MV-4-11 (cell line): ENCODE measurements at regions not wholly inside any gene's neighbourhood (a gene's known extent, or its start where the extent isn't known, plus 50 kb on each side); places are given as distances from the start of the nearest gene placed in this dataset.

Experiments
- DNase-seq: peaks from one replicate; lab custom pipeline; 2025; lab: John Stamatoyannopoulos, UW

GRCh38 chr5:38719403-38719802, 126.4 kb upstream of the OSMR start:
- DNase-seq: no peak

- no peak for DNase-seq
These were observed 125.9 kb upstream of the OSMR start for GRCh38 chr5:38719916-38720315.

DNA sequence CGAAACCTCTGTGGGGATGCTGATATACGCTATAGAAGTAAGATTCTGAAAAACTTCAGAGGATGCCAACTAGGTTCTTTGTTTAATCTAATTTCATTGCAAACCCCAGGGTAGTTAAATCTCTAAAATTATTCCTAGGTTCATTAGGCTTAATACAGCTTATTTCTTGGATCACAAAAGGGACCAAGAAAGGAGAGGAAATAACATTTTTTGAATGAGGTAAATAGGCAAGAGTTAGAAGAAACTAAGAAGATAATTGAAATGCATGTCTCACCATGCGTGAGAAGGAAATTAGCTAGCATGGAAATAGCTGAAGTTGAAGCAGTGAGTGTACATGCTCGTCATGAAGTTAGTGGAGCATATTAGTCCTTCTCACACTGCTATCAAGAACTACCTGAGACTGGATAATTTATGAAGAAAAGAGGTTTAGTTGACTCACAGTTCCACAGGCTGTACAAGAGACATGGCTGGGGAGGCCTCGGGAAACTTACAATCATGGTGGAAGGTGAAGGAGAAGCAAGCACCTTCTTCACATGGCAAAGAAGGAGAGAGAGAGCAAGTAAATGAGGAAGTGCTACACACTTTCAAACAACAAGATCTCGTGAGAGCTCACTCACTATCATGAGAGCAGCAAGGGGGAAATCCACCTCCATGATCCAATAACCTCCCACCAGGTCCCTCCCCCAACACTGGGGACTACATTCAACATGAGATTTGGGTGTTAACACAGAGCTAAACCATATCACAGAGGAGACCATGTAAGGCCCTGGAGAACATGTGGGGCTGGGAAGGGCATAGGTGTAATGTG, 125.1 kb upstream of the OSMR start:
- no peak for DNase-seq

GRCh38 chr5:38722918-38723317, 122.9 kb upstream of the OSMR start:
- no peak for DNase-seq

- DNase-seq: no peak
These were observed 122.4 kb upstream of the OSMR start for GRCh38 chr5:38723426-38723825.

GRCh38 chr5:38724301-38725030, 121.3 kb upstream of the OSMR start:
- no peak for DNase-seq

DNA sequence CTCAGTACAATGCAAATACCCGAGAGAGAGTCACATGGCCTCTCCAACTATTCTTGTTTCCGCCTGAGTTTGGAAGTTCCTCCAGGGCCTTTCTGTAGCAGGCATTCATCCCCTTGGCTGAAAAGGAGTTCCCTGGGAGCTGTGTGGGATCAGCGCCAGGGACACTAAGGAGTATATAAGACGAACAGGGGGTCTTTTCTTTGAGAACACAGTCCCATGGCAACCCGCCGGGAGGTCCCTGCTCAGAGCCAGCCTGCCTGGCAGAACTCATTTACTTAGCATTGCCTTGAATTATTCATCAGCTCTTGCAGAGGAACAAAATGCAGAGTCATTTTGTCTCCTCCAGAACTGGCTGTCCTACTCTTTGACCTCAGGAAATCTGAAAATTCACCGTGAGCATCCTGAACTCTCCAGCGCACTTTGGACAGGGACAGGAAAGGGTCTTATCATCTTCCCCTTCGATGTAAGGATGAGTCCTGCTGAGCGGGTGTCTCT, 120.4 kb upstream of the OSMR start:
- DNase-seq: no peak

- no peak for DNase-seq
These were observed 119.5 kb upstream of the OSMR start for GRCh38 chr5:38726279-38726678.

- no peak for DNase-seq
These were observed 117.8 kb upstream of the OSMR start for GRCh38 chr5:38728029-38728428.

GRCh38 chr5:38731461-38731860, 114.4 kb upstream of the OSMR start:
- no peak for DNase-seq

GRCh38 chr5:38734353-38734752, 111.5 kb upstream of the OSMR start:
- no peak for DNase-seq

GRCh38 chr5:38736089-38736488, 109.7 kb upstream of the OSMR start:
- no peak for DNase-seq

DNA sequence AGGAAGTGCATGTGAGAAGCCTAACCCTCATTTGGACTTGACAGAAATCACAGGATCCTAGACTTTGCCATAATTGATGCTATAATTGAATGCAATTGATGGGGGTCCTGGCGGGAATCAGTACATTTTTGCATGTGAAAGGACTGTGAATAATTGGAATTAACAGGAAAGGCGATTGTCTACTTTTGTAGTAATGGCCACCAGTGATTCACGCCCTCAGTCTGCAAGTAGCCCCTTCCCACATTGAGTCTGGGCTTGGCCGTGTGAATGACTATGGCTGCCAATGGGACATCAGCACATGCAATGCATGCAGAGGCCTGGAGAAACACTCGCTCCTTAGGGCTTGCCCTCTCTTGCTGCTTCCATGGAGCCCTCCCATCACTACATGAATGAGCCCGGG, 107.8 kb upstream of the OSMR start:
- no peak for DNase-seq

DNA sequence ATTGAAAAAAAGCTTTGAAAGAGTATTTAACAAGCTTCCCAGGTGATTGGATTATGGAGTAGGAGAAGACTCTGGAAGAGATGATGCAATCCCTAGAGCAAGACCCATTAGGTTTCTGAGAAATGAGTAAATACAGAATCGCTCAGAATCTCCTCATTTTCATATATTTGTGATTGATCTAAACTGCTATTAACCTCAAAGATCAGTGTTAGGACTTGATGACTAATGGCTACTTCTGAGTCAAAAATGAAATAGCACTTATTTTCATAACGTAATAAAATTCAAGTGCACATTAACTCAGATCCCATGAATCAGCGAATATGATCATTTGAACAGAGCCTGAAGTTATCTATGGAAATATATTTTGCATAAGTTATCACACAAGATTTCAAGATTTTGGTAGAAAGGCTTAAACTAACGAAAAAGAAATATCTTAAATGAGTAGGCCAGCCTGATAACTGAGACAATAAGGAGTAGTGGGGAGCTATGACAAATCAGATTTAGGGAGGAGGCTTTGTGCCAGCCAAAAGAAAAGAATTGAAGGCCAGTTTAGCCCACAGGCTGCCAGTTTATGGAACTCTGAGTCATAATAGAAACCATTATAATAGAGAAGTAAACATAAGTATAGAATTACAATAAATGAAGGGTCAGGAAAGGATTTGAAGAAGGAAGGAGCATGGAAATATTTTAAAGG, 106.7 kb upstream of the OSMR start:
- peak; percentile 9 for DNase-seq

- DNase-seq: no peak
These were observed 106.1 kb upstream of the OSMR start for GRCh38 chr5:38739705-38740045.

GRCh38 chr5:38742821-38743220, 103.0 kb upstream of the OSMR start:
- no peak for DNase-seq

GRCh38 chr5:38743562-38743961, 102.2 kb upstream of the OSMR start:
- no peak for DNase-seq

- DNase-seq: no peak
These were observed 99.7 kb upstream of the OSMR start for GRCh38 chr5:38745836-38746732.

GRCh38 chr5:38749861-38750260, 96.0 kb upstream of the OSMR start:
- DNase-seq: no peak

- DNase-seq: no peak
These were observed 94.7 kb upstream of the OSMR start for GRCh38 chr5:38751103-38751502.

DNA sequence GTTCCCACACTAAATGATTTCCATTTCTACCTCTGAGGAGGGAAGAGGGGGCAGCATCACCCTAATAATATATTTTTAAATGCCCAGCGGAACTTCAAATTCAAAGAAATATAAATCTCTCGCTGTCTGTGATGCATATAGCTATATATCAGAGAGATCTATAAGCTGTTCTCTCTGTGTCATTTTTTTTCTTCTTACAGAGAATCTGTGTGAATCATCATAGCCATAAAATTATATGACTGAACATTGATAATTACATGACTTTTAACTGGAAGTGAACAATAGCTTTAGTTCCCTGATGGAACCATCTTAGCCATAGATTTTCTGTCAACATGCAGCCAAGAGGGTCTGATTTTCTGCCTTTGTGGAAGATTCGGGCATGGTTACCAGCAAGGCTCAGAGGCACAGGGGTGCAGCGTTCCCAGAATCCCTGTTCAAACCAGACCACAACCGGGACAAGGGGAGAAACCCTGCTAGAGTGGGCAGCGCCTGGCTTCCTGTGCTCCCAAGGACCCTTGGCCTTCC, 93.7 kb upstream of the OSMR start:
- DNase-seq: no peak

DNA sequence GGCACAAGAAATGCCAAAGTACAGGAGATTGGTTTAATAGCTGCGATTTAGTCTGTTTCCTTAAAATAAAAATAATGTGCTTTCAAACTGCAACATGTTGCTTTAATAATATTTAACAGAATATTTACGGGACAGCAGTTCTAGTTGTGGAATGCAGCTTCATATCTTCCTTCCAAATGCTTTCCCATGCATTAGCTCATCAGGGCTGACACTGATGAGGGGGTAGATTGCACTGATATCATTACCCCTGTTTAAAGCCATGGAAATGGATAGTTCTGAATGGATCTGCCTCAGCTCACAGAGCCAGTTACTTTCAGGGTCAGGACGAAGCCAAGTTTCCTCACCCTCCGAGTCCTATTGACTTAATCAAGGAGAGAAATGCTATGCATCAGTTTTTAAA, 93.2 kb upstream of the OSMR start:
- no peak for DNase-seq
